ENCODE measurements at regions not wholly inside any gene's neighbourhood (a gene's known extent, or its start where the extent isn't known, plus 50 kb on each side); places are given as distances from the start of the nearest gene placed in this dataset.

DNA sequence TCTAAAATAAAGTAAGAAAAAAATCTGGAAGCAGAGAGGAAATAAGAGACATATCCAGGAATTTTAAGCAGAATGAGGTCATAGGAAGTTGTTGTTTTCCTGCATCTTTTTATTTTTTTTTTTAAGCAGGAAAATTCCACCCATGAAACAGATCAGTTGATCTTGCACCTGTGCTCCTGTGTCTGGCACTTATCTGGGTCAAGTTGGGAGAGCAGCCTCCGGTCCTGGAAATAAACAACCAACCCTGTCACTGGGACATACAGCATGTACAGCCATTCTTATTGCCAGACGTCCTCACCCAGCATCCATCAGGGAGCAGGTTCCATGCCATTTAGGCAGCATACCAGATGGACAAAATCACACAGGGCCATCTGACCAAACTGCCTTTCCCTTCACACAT is 266.0 kb upstream of the BTG1 start:
- H3K4me3 ChIP-seq, result no peak overlapping the region
- intact Hi-C loops (cut with micrococcal nuclease; ENCODE audit: unreplicated experiment) (loop anchor here (2.0 kb wide), 1 partner anchor 21 kb away; no protein-coding TSS in a partner anchor), in situ Hi-C loops (cut with MboI) (loop anchor here (10.0 kb wide), 1 partner anchor 597 kb away; no protein-coding TSS in a partner anchor)
- no peaks in the 10 kb centered on the region for H3K79me2 ChIP-seq (ENCODE audit: control insufficient read depth, insufficient read depth, low read length)
- BruUV-seq (replicated peaks), result no TSS peak
- DNase-seq (ENCODE audit: low read depth, low spot score) (no peak), FAIRE-seq (no peak), ATAC-seq (no peak)
- H3K9ac ChIP-seq (ENCODE audit: control insufficient read depth, insufficient read depth, low read length), result no peak overlapping the region
- RAD21 ChIA-PET (ENCODE audit: unreplicated experiment), result interaction anchor here (1.0 to 4.9 kb wide), 4 partner anchors 20 to 158 kb away, joined by 3 to 37 read pairs (median 4); no protein-coding TSS in a partner anchor
- H3K36me3 ChIP-seq (ENCODE audit: control insufficient read depth in 2 of 2, insufficient read depth in 2 of 2, low read length in 1 of 2), result no peaks in the 10 kb centered on the region
- WGBS (ENCODE audit: insufficient coverage, insufficient replicate concordance, low lambda C conversion rate, missing lambda C conversion rate), result 92% methylated on average over 2 of the region's 2 CpGs
- peaks cover 17% of the 10 kb centered on the region for H3K4me1 ChIP-seq (ENCODE audit: control insufficient read depth, insufficient read depth, low read length)
- H3K27me3 ChIP-seq (replicated peaks in 1 of 2; ENCODE audit: control insufficient read depth in 2 of 2, insufficient read depth in 2 of 2, low read length in 1 of 2), result no peaks in the 10 kb centered on the region
- peaks cover under 1% of the 10 kb centered on the region; the same call in 1 of the 3 replicates for H3K9me3 ChIP-seq (replicated peaks; ENCODE audit: control insufficient read depth, insufficient read depth, low read length)
- TF ChIP-seq, protein P1, sequence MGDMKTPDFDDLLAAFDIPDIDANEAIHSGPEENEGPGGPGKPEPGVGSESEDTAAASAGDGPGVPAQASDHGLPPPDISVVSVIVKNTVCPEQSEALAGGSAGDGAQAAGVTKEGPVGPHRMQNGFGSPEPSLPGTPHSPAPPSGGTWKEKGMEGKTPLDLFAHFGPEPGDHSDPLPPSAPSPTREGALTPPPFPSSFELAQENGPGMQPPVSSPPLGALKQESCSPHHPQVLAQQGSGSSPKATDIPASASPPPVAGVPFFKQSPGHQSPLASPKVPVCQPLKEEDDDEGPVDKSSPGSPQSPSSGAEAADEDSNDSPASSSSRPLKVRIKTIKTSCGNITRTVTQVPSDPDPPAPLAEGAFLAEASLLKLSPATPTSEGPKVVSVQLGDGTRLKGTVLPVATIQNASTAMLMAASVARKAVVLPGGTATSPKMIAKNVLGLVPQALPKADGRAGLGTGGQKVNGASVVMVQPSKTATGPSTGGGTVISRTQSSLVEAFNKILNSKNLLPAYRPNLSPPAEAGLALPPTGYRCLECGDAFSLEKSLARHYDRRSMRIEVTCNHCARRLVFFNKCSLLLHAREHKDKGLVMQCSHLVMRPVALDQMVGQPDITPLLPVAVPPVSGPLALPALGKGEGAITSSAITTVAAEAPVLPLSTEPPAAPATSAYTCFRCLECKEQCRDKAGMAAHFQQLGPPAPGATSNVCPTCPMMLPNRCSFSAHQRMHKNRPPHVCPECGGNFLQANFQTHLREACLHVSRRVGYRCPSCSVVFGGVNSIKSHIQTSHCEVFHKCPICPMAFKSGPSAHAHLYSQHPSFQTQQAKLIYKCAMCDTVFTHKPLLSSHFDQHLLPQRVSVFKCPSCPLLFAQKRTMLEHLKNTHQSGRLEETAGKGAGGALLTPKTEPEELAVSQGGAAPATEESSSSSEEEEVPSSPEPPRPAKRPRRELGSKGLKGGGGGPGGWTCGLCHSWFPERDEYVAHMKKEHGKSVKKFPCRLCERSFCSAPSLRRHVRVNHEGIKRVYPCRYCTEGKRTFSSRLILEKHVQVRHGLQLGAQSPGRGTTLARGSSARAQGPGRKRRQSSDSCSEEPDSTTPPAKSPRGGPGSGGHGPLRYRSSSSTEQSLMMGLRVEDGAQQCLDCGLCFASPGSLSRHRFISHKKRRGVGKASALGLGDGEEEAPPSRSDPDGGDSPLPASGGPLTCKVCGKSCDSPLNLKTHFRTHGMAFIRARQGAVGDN (IDR thresholded peaks at IDR 0.05), result no peak
- POLR2A ChIA-PET, result interaction anchor here (0.7 kb wide), 1 partner anchor 619 kb away, joined by 3 read pairs; no protein-coding TSS in a partner anchor
- H3K4me2 ChIP-seq (ENCODE audit: control insufficient read depth, insufficient read depth), result no peak overlapping the region
- H4K20me1 ChIP-seq (ENCODE audit: control insufficient read depth, insufficient read depth), result no peaks in the 10 kb centered on the region
- H2AFZ ChIP-seq (ENCODE audit: control insufficient read depth, low read depth, low read length), result no peak overlapping the region
- SMC1A ChIA-PET (ENCODE audit: uncharacterized antibody, unreplicated experiment), result interaction anchor here (4.6 to 11.7 kb wide), 2 partner anchors 21 to 152 kb away, joined by 31 to 145 read pairs; no protein-coding TSS in a partner anchor
- H3K27ac ChIP-seq (ENCODE audit: control insufficient read depth, insufficient read depth), result no peak overlapping the region
- CTCF ChIA-PET, result interaction anchor here (1.0 to 1.5 kb wide), 2 partner anchors 11 to 83 kb away, joined by 3 read pairs; no protein-coding TSS in a partner anchor

All from GM12878 (cell line).